Tibial nerve (tissue), 4 donors: ENCODE measurements at regions not wholly inside any gene's neighbourhood (a gene's known extent, or its start where the extent isn't known, plus 50 kb on each side); places are given as distances from the start of the nearest gene placed in this dataset.

Experiments used
- DNase-seq, 2 donors: peaks; one replicate each; pipeline ENCODE4 v3.0.0-alpha.2; 2019; ENCODE audit warnings: low spot score in 2 of 2
- H3K27ac ChIP-seq, 4 donors: fragments of 200-600 bp; sonication (generic) in 3 of 4; one replicate each; pipeline ENCODE4 v1.5.1; 2017 to 2019; ENCODE audit warnings: mild to moderate bottlenecking in 1 of 4
- H3K27me3 ChIP-seq, 2 donors: fragments of 200-600 bp; sonication (generic) in 1 of 2; one replicate each; pipeline versions ENCODE4 v1.5.1 to v1.6.0; 2017 to 2019
- H3K36me3 ChIP-seq, 3 donors: fragments of 200-600 bp; sonication (generic); one replicate each; pipeline ENCODE4 v1.5.1; 2018 to 2019
- H3K4me1 ChIP-seq, 4 donors: fragments of 200-600 bp; sonication (generic) in 3 of 4; one replicate each; pipeline ENCODE4 v1.5.1; 2017 to 2019
- H3K4me3 ChIP-seq, 4 donors: fragments of 200-600 bp; sonication (generic) in 3 of 4; one replicate each; pipeline ENCODE4 v1.5.1; 2017 to 2019; ENCODE audit warnings: mild to moderate bottlenecking in 1 of 4, moderate library complexity in 1 of 4
- H3K9me3 ChIP-seq, 4 donors: fragments of 200-600 bp; sonication (generic) in 3 of 4; one replicate each; pipeline ENCODE4 v1.5.1; 2017 to 2019
- EP300 ChIP-seq, 2 donors: sonication (generic); formaldehyde crosslinking; IDR thresholded peaks; one replicate each; pipeline ENCODE4 v1.6.1; 2017; ENCODE audit warnings: antibody characterized with exemption in 2 of 2, mild to moderate bottlenecking in 1 of 2
- POLR2A ChIP-seq, 2 donors: fragments of 450-650 bp; IDR thresholded peaks; one replicate each; pipeline ENCODE4 v1.6.1; 2017; ENCODE audit warnings: antibody characterized with exemption in 2 of 2, mild to moderate bottlenecking in 2 of 2, moderate library complexity in 2 of 2
- WGBS, 2 donors: methylation state at CpG; one replicate each; pipeline ENCODE4 v1.1.5; 2018; 5-methylcytosine and 5-hydroxymethylcytosine counted together
- TF ChIP-seq, protein P1 (sequence below), 5 experiments: fragments of 200-600 bp in 3 of 5; fragments of 450-650 bp in 2 of 5; sonication (generic) in 3 of 5; IDR thresholded peaks; one replicate each; pipeline ENCODE4 v1.5.1; 2016 to 2019; ENCODE audit warnings: antibody characterized with exemption in 5 of 5, mild to moderate bottlenecking in 3 of 5, moderate library complexity in 2 of 5

DNA sequence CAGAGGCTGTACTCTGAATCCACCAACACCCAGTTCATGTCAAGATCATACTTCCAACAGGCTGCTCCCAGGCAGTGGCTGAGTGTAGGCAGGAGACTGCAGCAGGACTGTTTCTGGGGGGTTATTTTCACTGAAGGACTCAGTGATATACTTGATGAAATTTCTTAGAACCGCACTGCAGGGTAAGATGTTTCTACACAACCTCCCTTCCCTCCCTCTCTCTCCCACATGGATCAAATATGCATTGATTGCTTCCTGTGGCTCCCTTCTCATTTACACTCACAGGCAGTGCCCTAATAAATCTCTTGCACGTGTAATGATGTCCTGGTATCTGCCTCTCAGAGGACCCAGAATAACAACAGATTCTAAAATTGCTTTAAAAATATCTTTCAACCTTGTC, 251.3 kb upstream of the CCDC179 start:
- no peaks in the 10 kb centered on the region for H3K9me3 ChIP-seq
- no peak overlapping the region for H3K4me3 ChIP-seq
- TF ChIP-seq POLR2A (IDR thresholded peaks at IDR 0.05) (no peak), EP300 (IDR thresholded peaks at IDR 0.05) (no peak)
- TF ChIP-seq, protein P1, sequence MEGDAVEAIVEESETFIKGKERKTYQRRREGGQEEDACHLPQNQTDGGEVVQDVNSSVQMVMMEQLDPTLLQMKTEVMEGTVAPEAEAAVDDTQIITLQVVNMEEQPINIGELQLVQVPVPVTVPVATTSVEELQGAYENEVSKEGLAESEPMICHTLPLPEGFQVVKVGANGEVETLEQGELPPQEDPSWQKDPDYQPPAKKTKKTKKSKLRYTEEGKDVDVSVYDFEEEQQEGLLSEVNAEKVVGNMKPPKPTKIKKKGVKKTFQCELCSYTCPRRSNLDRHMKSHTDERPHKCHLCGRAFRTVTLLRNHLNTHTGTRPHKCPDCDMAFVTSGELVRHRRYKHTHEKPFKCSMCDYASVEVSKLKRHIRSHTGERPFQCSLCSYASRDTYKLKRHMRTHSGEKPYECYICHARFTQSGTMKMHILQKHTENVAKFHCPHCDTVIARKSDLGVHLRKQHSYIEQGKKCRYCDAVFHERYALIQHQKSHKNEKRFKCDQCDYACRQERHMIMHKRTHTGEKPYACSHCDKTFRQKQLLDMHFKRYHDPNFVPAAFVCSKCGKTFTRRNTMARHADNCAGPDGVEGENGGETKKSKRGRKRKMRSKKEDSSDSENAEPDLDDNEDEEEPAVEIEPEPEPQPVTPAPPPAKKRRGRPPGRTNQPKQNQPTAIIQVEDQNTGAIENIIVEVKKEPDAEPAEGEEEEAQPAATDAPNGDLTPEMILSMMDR (IDR thresholded peaks at IDR 0.05): no peak
- H3K27ac ChIP-seq: no peak overlapping the region
- H3K4me1 ChIP-seq: no peaks in the 10 kb centered on the region
- WGBS, 2 donors: 49 to 54% methylated on average over 2 of the region's 2 CpGs
- H3K27me3 ChIP-seq: no peaks in the 10 kb centered on the region
- no peaks in the 10 kb centered on the region for H3K36me3 ChIP-seq
- no peak for DNase-seq

DNA sequence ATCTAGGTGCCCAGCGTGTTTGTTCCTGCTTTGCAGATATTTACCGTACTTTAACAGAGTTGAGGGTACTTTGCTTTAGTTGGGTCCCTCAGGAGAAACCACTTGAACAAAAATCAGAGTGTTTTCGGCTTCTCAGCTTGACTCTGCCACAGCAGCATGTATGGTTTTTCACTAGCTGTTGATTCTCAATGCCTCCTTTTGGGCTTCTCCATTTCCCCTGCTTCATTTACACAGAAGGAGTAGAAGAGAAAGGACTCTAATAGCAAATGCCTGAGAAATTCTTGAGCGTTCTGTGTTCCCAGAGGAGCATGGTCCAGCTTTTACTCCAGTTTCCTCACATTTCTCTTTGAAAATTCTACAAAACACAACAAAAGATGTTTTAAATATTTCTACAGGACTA, 252.1 kb upstream of the CCDC179 start:
- H3K27me3 ChIP-seq: no peaks in the 10 kb centered on the region
- no peak for DNase-seq
- no peak overlapping the region for H3K27ac ChIP-seq
- H3K9me3 ChIP-seq: peaks cover 0 to 2% (median 0%) of the 10 kb centered on the region in 4 donors
- no peaks in the 10 kb centered on the region for H3K4me1 ChIP-seq
- H3K36me3 ChIP-seq: no peaks in the 10 kb centered on the region
- TF ChIP-seq EP300 (IDR thresholded peaks at IDR 0.05) (no peak), POLR2A (IDR thresholded peaks at IDR 0.05) (no peak)
- TF ChIP-seq, protein P1 (IDR thresholded peaks at IDR 0.05): no peak
- no peak overlapping the region for H3K4me3 ChIP-seq
- 66% methylated on average over 4 of the region's 4 CpGs for WGBS, 2 donors

DNA sequence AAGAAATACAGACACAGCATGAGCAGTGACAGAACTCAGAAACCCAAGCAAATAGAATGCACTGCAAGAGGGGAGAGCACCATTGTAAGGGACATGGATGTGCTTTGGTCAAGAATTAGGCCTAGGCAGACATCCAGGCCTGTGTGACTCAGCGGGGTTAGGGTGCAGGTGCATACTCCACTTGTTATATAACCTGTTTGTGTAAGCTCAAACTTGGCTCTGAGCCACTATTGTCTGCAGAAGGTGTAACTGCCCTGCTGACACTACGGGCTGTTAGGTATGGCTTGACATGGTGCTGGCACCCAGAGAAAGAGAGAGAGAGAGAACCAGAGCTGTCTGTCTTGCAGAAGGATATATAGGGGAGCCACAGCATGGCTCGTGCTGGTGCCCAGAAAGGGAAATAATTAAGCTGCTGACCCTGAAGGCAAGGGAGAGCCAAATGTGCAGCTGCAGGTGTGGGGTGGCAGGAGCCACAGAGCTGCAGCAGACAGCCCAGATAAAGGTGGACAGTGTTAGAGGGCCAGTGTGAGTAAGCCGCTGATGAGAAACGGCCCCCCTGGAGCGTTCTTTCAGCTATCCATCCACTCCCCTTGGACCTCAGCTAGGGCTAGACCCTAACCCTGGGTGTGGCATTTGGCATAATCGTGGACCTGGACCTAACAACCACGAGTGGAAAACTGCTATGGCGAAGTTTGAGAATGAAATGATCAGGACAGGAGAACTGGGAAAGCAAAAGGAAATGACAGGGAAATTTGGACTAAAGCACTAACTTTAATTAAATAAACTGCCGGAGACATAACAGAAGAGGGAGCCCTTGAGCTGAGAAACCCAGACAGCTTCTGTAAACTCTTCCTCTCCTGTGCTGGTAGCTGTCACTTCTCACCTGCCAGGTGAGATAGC, 253.0 kb upstream of the CCDC179 start:
- H3K27ac ChIP-seq: no peak overlapping the region
- peaks cover 0 to 7% (median 0%) of the 10 kb centered on the region in 4 donors for H3K9me3 ChIP-seq
- no peaks in the 10 kb centered on the region for H3K4me1 ChIP-seq
- 37 to 39% methylated on average over 10 of the region's 10 CpGs for WGBS, 2 donors
- TF ChIP-seq, protein P1 (IDR thresholded peaks at IDR 0.05): no peak
- TF ChIP-seq EP300 (IDR thresholded peaks at IDR 0.05) (no peak), POLR2A (IDR thresholded peaks at IDR 0.05) (no peak)
- H3K4me3 ChIP-seq: no peak overlapping the region
- H3K27me3 ChIP-seq: no peaks in the 10 kb centered on the region
- H3K36me3 ChIP-seq: no peaks in the 10 kb centered on the region
- no peak for DNase-seq

DNA sequence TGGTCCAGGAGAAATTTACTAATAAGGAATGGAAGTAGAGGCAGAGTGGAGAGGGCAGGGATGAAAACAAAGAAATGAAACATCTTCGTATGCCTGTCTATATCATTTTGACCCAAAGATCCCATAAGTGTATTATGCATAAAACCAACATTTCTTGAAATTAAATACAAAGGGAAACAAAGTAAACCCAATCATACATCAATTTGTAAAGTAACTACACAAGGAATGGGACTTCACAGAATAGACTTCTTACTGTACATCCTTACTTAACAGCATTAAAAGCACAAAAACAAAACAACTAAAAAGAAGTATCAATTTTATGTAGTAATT, 253.6 kb upstream of the CCDC179 start:
- H3K27me3 ChIP-seq: no peaks in the 10 kb centered on the region
- 39 to 58% methylated on average over 1 of the region's 1 CpG for WGBS, 2 donors
- no peak overlapping the region for H3K4me3 ChIP-seq
- TF ChIP-seq, protein P1 (IDR thresholded peaks at IDR 0.05): no peak
- TF ChIP-seq POLR2A (IDR thresholded peaks at IDR 0.05) (no peak), EP300 (IDR thresholded peaks at IDR 0.05) (no peak)
- no peak overlapping the region for H3K27ac ChIP-seq
- no peak for DNase-seq
- H3K9me3 ChIP-seq: peaks cover 0 to 7% (median 0%) of the 10 kb centered on the region in 4 donors
- no peaks in the 10 kb centered on the region for H3K36me3 ChIP-seq
- no peaks in the 10 kb centered on the region for H3K4me1 ChIP-seq

DNA sequence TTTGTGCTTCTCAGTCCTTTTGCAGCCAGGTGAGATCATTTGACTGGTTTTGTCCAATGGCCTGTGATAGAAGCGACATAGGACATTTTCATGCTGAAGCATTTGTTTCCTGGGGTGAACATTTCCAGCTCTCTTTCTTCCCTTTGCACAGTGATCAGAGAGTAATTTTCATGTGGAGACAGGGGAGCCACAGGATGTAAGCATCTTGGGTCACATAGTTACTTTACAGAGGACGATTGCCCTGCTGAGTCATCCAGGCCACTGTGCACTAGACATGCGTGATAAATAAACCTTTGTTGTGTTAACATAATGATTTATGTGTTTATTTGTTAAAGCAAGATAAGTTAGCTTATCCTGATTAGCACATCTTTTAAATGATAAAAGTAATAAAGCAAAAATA, 263.5 kb upstream of the CCDC179 start:
- no peak for DNase-seq
- no peaks in the 10 kb centered on the region for H3K4me1 ChIP-seq
- H3K4me3 ChIP-seq: no peak overlapping the region
- no peaks in the 10 kb centered on the region for H3K27me3 ChIP-seq
- H3K27ac ChIP-seq: no peak overlapping the region
- H3K9me3 ChIP-seq: no peaks in the 10 kb centered on the region
- H3K36me3 ChIP-seq: no peaks in the 10 kb centered on the region
- TF ChIP-seq, protein P1 (IDR thresholded peaks at IDR 0.05): no peak
- TF ChIP-seq POLR2A (IDR thresholded peaks at IDR 0.05) (no peak), EP300 (IDR thresholded peaks at IDR 0.05) (no peak)
- 53 to 56% methylated on average over 3 of the region's 3 CpGs for WGBS, 2 donors
